Osteocyte (in vitro differentiated cells): ENCODE measurements at regions not wholly inside any gene's neighbourhood (a gene's known extent, or its start where the extent isn't known, plus 50 kb on each side); places are given as distances from the start of the nearest gene placed in this dataset.

Source experiments
- DNase-seq: peaks from one replicate; pipeline ENCODE4 v3.0.0; 2021; ENCODE audit warnings: mixed read lengths; ENCODE audit not compliant: unreplicated experiment; ENCODE audit errors: extremely low spot score
- H3K27ac Mint-ChIP-seq: one replicate; pipeline ENCODE4 v1.8.0; 2021; ENCODE audit warnings: mild to moderate bottlenecking, mixed read lengths; ENCODE audit not compliant: unreplicated experiment
- H3K27me3 Mint-ChIP-seq: one replicate; pipeline ENCODE4 v1.8.0; 2021; ENCODE audit warnings: mixed read lengths; ENCODE audit not compliant: unreplicated experiment
- H3K36me3 Mint-ChIP-seq: one replicate; pipeline ENCODE4 v1.8.0; 2021; ENCODE audit warnings: mixed read lengths; ENCODE audit not compliant: unreplicated experiment
- H3K4me1 Mint-ChIP-seq: one replicate; pipeline ENCODE4 v1.8.0; 2021; ENCODE audit warnings: mixed read lengths; ENCODE audit not compliant: unreplicated experiment
- H3K4me3 Mint-ChIP-seq: one replicate; pipeline ENCODE4 v1.8.0; 2021; ENCODE audit warnings: mild to moderate bottlenecking, moderate library complexity, mixed read lengths; ENCODE audit not compliant: unreplicated experiment
- H3K9me3 Mint-ChIP-seq: one replicate; pipeline ENCODE4 v1.8.0; 2021; ENCODE audit warnings: mixed read lengths; ENCODE audit not compliant: unreplicated experiment
- CTCF ChIP-seq: fragments of 200-600 bp; sonication (generic); IDR thresholded peaks from 2 replicates; pipeline ENCODE4 v1.5.0; 2021; ENCODE audit warnings: antibody characterized with exemption, mild to moderate bottlenecking, moderate library complexity

- DNase-seq, result no peak
- Mint-ChIP-seq H3K9me3 (no peaks in the 10 kb centered on the region), H3K27ac (no peak overlapping the region), H3K4me1 (no peaks in the 10 kb centered on the region), H3K4me3 (no peak overlapping the region), H3K36me3 (no peaks in the 10 kb centered on the region), H3K27me3 (peaks cover 9% of the 10 kb centered on the region)
- no peak for TF ChIP-seq CTCF
These were observed 200.4 kb downstream of the NR4A2 start for GRCh38 chr2:156132130-156132529.

- Mint-ChIP-seq H3K27me3 (peaks cover 4% of the 10 kb centered on the region), H3K36me3 (no peaks in the 10 kb centered on the region), H3K4me3 (no peak overlapping the region), H3K9me3 (no peaks in the 10 kb centered on the region), H3K4me1 (no peaks in the 10 kb centered on the region), H3K27ac (no peak overlapping the region)
- no peak for TF ChIP-seq CTCF
- no peak for DNase-seq
These were observed 203.3 kb downstream of the NR4A2 start for GRCh38 chr2:156129227-156129626.

GRCh38 chr2:156125018-156125417, 207.5 kb downstream of the NR4A2 start:
- no peak for TF ChIP-seq CTCF
- no peak overlapping the region for H3K4me3 Mint-ChIP-seq
- H3K27ac Mint-ChIP-seq, result no peak overlapping the region
- H3K4me1 Mint-ChIP-seq, result no peaks in the 10 kb centered on the region
- peaks cover 2% of the 10 kb centered on the region for H3K27me3 Mint-ChIP-seq
- no peaks in the 10 kb centered on the region for H3K9me3 Mint-ChIP-seq
- no peak for DNase-seq
- H3K36me3 Mint-ChIP-seq, result no peaks in the 10 kb centered on the region

GRCh38 chr2:156124458-156124857, 208.1 kb downstream of the NR4A2 start:
- no peak for DNase-seq
- no peak overlapping the region for H3K27ac Mint-ChIP-seq
- H3K4me3 Mint-ChIP-seq, result no peak overlapping the region
- no peaks in the 10 kb centered on the region for H3K36me3 Mint-ChIP-seq
- H3K9me3 Mint-ChIP-seq, result no peaks in the 10 kb centered on the region
- no peaks in the 10 kb centered on the region for H3K4me1 Mint-ChIP-seq
- H3K27me3 Mint-ChIP-seq, result peaks cover 2% of the 10 kb centered on the region
- no peak for TF ChIP-seq CTCF

- Mint-ChIP-seq H3K4me3 (no peak overlapping the region), H3K36me3 (no peaks in the 10 kb centered on the region), H3K27me3 (no peaks in the 10 kb centered on the region), H3K27ac (no peak overlapping the region), H3K9me3 (peaks cover 6% of the 10 kb centered on the region), H3K4me1 (no peaks in the 10 kb centered on the region)
- DNase-seq, result no peak
- TF ChIP-seq CTCF, result no peak
These were observed 213.6 kb downstream of the NR4A2 start for GRCh38 chr2:156118753-156119416.
